Uterus (tissue), 3 donors: ENCODE measurements at regions not wholly inside any gene's neighbourhood (a gene's known extent, or its start where the extent isn't known, plus 50 kb on each side); places are given as distances from the start of the nearest gene placed in this dataset.
"Not testable (repeated sequence)": the region's sequence is repeated elsewhere in the genome, so short reads cannot be mapped to it uniquely, and the experiment has no call there.

Experiments used
- DNase-seq, 2 donors: peaks; one replicate each; pipeline ENCODE4 v3.0.0-alpha.2; 2019 to 2020
- H3K27ac ChIP-seq, 2 donors: fragments of 200-600 bp; sonication (generic); 1 replicate in 1 of 2; 2 replicates in 1 of 2; pipeline ENCODE4 v1.5.1; 2016 to 2018
- H3K27me3 ChIP-seq, 2 donors: fragments of 200-600 bp; sonication (generic); one replicate each; pipeline ENCODE4 v1.5.1; 2018 to 2019; ENCODE audit warnings: control low read depth in 1 of 2
- H3K36me3 ChIP-seq, 2 donors: fragments of 200-600 bp; sonication (generic); one replicate each; pipeline ENCODE4 v1.5.1; 2019; ENCODE audit warnings: control low read depth in 1 of 2
- H3K4me1 ChIP-seq, 2 donors: fragments of 200-600 bp; sonication (generic); one replicate each; pipeline ENCODE4 v1.5.1; 2018 to 2019; ENCODE audit warnings: control low read depth in 1 of 2
- H3K4me3 ChIP-seq, 2 donors: fragments of 200-600 bp; sonication (generic); 1 replicate in 1 of 2; 2 replicates in 1 of 2; pipeline ENCODE4 v1.5.1; 2018 to 2019; ENCODE audit warnings: mild to moderate bottlenecking in 1 of 2
- H3K9me3 ChIP-seq, 2 donors: fragments of 200-600 bp; sonication (generic); one replicate each; pipeline ENCODE4 v1.5.1; 2019; ENCODE audit warnings: control low read depth in 1 of 2
- CTCF ChIP-seq, 4 experiments: fragments of 200-600 bp in 2 of 4; fragments of 450-650 bp in 2 of 4; sonication (generic) in 2 of 4; IDR thresholded peaks; one replicate each; pipeline ENCODE4 v1.5.1; 2016 to 2019; ENCODE audit warnings: antibody characterized with exemption in 4 of 4, mild to moderate bottlenecking in 2 of 4, moderate library complexity in 1 of 4
- POLR2A ChIP-seq, 2 donors: fragments of 450-650 bp; IDR thresholded peaks; one replicate each; pipeline ENCODE4 v1.6.1; 2016; ENCODE audit warnings: antibody characterized with exemption in 2 of 2, mild to moderate bottlenecking in 1 of 2, moderate library complexity in 1 of 2
- intact Hi-C: fragments of 100-400 bp; cut with DNase I; formaldehyde crosslinking; loops from one replicate; pipeline ENCODE4 v1.15.1; 2023; ENCODE audit warnings: low total_unique reads
- donor health status: DM: yes; HTN: yes; CAD: no.

- Histone ChIP-seq H3K9me3 (no peaks in the 10 kb centered on the region), H3K4me1 (no peaks in the 10 kb centered on the region), H3K27me3 (no peaks in the 10 kb centered on the region), H3K36me3 (no peaks in the 10 kb centered on the region), H3K27ac (no peak overlapping the region), H3K4me3 (no peak overlapping the region)
- intact Hi-C loops, result no loop called here
- TF ChIP-seq POLR2A (IDR thresholded peaks at IDR 0.05) (no peak), CTCF (IDR thresholded peaks at IDR 0.05) (no peak)
- DNase-seq, result no peak
Observed at GRCh38 chr6:67112120-67112519, 1405.1 kb upstream of the EYS start.

- DNase-seq, result no peak
- intact Hi-C loops, result no loop called here
- Histone ChIP-seq H3K9me3 (no peaks in the 10 kb centered on the region), H3K27me3 (no peaks in the 10 kb centered on the region), H3K27ac (no peak overlapping the region), H3K36me3 (no peaks in the 10 kb centered on the region), H3K4me3 (no peak overlapping the region), H3K4me1 (no peaks in the 10 kb centered on the region)
- TF ChIP-seq CTCF (IDR thresholded peaks at IDR 0.05), result no peak
- TF ChIP-seq POLR2A (IDR thresholded peaks at IDR 0.05), result no peak
Observed at GRCh38 chr6:67102743-67103142, 1395.7 kb upstream of the EYS start.

- intact Hi-C loops, H3K36me3 ChIP-seq, H3K27me3 ChIP-seq, H3K9me3 ChIP-seq, H3K27ac ChIP-seq, H3K4me3 ChIP-seq, H3K4me1 ChIP-seq, DNase-seq: not testable (repeated sequence)
Observed at GRCh38 chr6:67095618-67096226, 1388.7 kb upstream of the EYS start.

- no peak overlapping the region for H3K4me3 ChIP-seq
- no peak for TF ChIP-seq CTCF (IDR thresholded peaks at IDR 0.05)
- no peak for TF ChIP-seq POLR2A (IDR thresholded peaks at IDR 0.05)
- intact Hi-C loops, result no loop called here
- no peak for DNase-seq
- no peak overlapping the region for H3K27ac ChIP-seq
- peaks cover 0 to 4% of the 10 kb centered on the region in 2 donors for H3K36me3 ChIP-seq
- H3K4me1 ChIP-seq, result no peaks in the 10 kb centered on the region
- H3K9me3 ChIP-seq, result no peaks in the 10 kb centered on the region
- H3K27me3 ChIP-seq, result no peaks in the 10 kb centered on the region
Observed at GRCh38 chr6:67094431-67094946, 1387.5 kb upstream of the EYS start.

GRCh38 chr6:67073938-67074337 lies 1366.9 kb upstream of the EYS start:
- intact Hi-C loops, result no loop called here
- H3K4me3 ChIP-seq, result no peak overlapping the region
- H3K27ac ChIP-seq, result no peak overlapping the region
- DNase-seq, result no peak
- H3K36me3 ChIP-seq, result no peaks in the 10 kb centered on the region
- no peaks in the 10 kb centered on the region for H3K27me3 ChIP-seq
- no peaks in the 10 kb centered on the region for H3K9me3 ChIP-seq
- no peak for TF ChIP-seq CTCF (IDR thresholded peaks at IDR 0.05)
- no peak for TF ChIP-seq POLR2A (IDR thresholded peaks at IDR 0.05)
- H3K4me1 ChIP-seq, result no peaks in the 10 kb centered on the region

GRCh38 chr6:67068781-67069180 lies 1361.8 kb upstream of the EYS start:
- DNase-seq, result no peak
- no peak overlapping the region for H3K27ac ChIP-seq
- intact Hi-C loops, result no loop called here
- H3K36me3 ChIP-seq, result no peaks in the 10 kb centered on the region
- H3K4me1 ChIP-seq, result no peaks in the 10 kb centered on the region
- no peaks in the 10 kb centered on the region for H3K9me3 ChIP-seq
- TF ChIP-seq CTCF (IDR thresholded peaks at IDR 0.05) (no peak), POLR2A (IDR thresholded peaks at IDR 0.05) (no peak)
- H3K4me3 ChIP-seq, result no peak overlapping the region
- no peaks in the 10 kb centered on the region for H3K27me3 ChIP-seq
